ENCODE measurements at regions not wholly inside any gene's neighbourhood (a gene's known extent, or its start where the extent isn't known, plus 50 kb on each side); places are given as distances from the start of the nearest gene placed in this dataset.

DNA sequence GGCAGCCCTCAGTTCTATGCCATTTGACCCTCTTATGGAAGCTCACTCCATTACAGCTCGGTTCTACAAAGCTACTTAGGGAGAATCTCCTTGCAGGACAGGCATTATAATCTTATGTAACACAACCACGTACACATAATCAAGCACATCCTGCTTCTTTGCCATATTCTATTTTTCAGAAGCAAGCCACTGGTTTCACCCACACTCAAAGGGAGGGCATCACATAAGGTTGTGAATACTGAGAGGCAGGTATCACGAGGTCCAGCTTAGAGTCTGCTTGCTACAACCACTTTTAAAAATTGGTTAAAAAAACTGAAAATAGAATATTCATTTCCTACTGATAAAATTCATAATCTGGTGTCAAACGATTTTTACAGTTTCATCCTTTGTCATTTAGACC lies 589.2 kb downstream of the SLC16A7 start:
- TF ChIP-seq, protein P1, sequence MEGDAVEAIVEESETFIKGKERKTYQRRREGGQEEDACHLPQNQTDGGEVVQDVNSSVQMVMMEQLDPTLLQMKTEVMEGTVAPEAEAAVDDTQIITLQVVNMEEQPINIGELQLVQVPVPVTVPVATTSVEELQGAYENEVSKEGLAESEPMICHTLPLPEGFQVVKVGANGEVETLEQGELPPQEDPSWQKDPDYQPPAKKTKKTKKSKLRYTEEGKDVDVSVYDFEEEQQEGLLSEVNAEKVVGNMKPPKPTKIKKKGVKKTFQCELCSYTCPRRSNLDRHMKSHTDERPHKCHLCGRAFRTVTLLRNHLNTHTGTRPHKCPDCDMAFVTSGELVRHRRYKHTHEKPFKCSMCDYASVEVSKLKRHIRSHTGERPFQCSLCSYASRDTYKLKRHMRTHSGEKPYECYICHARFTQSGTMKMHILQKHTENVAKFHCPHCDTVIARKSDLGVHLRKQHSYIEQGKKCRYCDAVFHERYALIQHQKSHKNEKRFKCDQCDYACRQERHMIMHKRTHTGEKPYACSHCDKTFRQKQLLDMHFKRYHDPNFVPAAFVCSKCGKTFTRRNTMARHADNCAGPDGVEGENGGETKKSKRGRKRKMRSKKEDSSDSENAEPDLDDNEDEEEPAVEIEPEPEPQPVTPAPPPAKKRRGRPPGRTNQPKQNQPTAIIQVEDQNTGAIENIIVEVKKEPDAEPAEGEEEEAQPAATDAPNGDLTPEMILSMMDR (IDR thresholded peaks at IDR 0.05; ENCODE audit: insufficient read depth, missing control alignments) = no peak

DNA sequence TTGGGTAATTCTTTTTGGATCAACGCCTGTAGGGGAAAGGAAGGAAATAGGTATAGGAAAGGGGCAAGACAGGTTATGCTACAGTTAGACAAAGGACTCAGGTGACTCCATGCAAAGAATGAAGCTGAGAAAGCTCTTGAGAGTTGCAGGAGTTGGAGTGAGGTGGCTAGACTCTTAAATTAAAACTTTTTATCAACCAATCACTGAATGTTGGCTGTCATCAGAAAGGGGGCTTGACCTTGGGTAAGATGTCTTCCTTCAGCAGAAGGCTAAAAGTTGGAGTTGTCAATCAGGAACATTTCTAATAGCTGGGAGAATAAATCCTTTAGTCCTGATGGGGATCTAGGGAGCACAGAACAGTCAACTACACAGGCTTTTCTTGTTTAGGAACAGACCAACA lies 595.4 kb downstream of the SLC16A7 start:
- DNase-seq (ENCODE audit: insufficient read length, low spot score) (no peak), FAIRE-seq (no peak)
- TF ChIP-seq, protein P1 (IDR thresholded peaks at IDR 0.05; ENCODE audit: insufficient read depth, missing control alignments) = no peak

More for the DNA sequence above, 589.2 kb downstream of the SLC16A7 start:
- DNase-seq (ENCODE audit: insufficient read length, low spot score) (no peak), FAIRE-seq (no peak)

DNA sequence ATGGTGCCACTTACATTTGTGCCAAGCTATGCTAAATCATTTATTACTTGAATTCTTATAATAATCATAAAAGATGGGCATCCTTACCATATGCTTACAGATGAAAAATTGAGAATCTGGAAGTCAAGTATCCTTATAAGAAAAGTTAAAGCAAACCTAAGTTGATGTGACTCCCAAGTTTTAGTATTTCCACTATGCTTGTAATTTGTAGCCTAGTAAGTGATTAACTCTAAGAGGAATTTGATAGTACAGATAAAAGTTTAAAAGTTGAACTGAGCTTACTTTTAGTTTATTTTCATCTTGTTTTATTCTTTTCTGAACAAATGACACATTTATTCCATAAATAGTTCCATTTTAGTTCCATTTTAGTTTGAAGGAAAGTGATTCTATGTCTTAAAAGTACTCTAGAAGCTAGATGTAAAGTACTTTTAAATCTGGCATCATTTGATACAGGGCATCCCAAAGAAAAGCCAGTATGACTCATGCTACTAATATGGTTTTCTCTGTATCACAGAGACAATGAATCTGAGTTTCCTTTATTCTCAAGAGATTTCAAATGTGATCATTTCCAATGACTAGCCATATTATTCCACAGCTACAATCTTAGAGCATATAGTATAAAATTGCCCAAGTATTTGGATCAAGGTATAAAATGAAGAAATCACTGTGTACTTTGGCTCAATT lies 596.0 kb downstream of the SLC16A7 start:
- DNase-seq (ENCODE audit: insufficient read length, low spot score) = no peak
- TF ChIP-seq, protein P1 (IDR thresholded peaks at IDR 0.05; ENCODE audit: insufficient read depth, missing control alignments) = no peak
- FAIRE-seq = no peak

DNA sequence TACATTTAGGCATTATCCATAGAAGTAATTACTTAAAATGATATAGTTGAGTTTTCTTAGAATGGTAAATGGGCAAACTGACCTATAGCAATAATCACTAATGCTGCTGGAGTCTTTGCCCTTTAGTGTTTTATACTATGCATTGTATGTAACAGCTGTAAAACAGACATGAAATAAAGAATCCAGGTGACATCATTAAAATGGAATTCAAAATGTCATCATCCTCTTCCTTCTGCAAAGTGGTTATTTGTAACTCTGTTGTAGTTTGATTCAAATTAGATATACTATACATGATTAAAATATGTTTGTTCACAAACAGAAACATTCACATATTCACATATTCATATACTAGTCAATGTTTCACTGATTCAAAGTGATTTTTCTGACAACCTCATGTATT lies 598.8 kb downstream of the SLC16A7 start:
- TF ChIP-seq, protein P1 (IDR thresholded peaks at IDR 0.05; ENCODE audit: insufficient read depth, missing control alignments) = no peak
- FAIRE-seq = no peak

DNA sequence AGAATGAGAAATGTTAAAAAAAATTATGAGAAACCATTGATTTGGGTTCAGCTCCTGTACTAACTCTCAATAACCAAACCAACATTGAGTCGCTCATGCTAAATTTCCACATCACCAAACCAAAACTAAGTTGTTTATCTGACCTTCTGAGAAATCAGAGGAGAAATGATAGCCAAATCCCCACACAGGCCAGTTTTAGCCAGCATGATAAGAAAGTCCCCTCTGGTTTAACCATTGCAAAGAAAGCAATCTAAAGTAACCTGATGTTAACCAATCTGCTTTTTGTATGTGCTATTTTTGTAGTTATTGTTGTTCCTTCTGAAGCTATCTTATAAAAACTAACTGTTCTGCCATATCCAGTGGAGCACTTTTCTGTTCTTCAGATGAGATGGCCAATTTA lies 599.7 kb downstream of the SLC16A7 start:
- DNase-seq (ENCODE audit: insufficient read length, low spot score) (no peak), FAIRE-seq (no peak)
- TF ChIP-seq, protein P1 (IDR thresholded peaks at IDR 0.05; ENCODE audit: insufficient read depth, missing control alignments) = no peak

More for the DNA sequence above, 598.8 kb downstream of the SLC16A7 start:
- no peak for DNase-seq (ENCODE audit: insufficient read length, low spot score)

DNA sequence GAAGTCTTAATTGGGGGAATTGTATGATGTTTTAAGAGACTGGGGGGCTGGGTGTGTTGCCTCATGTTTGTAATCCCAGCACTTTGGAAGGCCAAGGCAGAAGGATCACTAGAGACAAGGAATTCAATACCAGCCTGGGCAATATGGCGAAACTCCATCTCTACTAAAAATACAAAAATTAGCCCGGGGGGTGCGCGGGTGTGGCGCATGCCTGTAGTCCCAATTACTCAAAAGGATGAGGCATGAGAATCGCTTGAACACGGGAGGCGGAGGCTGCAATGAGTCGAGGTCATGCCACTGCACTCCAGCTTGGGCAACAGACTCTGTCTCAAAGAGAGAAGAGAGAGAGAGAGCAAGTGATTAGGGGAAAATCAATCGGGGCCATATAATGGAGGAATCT lies 600.5 kb downstream of the SLC16A7 start:
- FAIRE-seq (no peak), DNase-seq (ENCODE audit: insufficient read length, low spot score) (no peak)
- TF ChIP-seq, protein P1 (IDR thresholded peaks at IDR 0.05; ENCODE audit: insufficient read depth, missing control alignments) = no peak

DNA sequence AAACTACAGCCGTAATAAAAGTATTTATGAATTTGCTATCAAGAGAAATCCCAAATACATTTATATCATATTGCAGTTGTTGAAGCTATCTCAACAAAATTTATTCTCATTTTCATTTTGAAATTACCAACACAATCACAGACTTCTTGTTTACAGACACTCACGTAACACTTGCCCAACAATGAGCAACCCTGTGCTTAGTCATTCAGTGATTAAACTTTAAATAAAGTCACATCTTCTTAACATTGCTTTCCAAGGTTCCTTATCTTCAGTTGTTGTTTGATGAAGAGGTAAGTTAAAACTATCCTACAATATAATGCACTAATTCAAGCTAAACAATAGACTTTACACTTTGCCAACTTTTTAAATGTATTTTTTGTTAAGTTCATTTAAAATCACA lies 601.8 kb downstream of the SLC16A7 start:
- DNase-seq (ENCODE audit: insufficient read length, low spot score) (no peak), FAIRE-seq (no peak)

More for the DNA sequence above, 601.8 kb downstream of the SLC16A7 start:
- TF ChIP-seq, protein P1 (IDR thresholded peaks at IDR 0.05; ENCODE audit: insufficient read depth, missing control alignments) = no peak
